Skeletal muscle satellite cell (primary cell): ENCODE measurements at regions not wholly inside any gene's neighbourhood (a gene's known extent, or its start where the extent isn't known, plus 50 kb on each side); places are given as distances from the start of the nearest gene placed in this dataset.

ENCODE experiments used
- H3K27me3 ChIP-seq: 2 replicates; pipeline ENCODE4 v1.7.0; 2013; ENCODE audit warnings: low read length; ENCODE audit not compliant: control insufficient read depth, insufficient read depth
- H3K36me3 ChIP-seq: 2 replicates; pipeline ENCODE4 v1.7.0; 2013; ENCODE audit warnings: mild to moderate bottlenecking, control low read depth, low read length; ENCODE audit not compliant: insufficient read depth
- H3K4me1 ChIP-seq: 2 replicates; pipeline ENCODE4 v1.7.0; 2013; ENCODE audit warnings: low read length; ENCODE audit not compliant: control insufficient read depth, insufficient read depth
- H3K4me2 ChIP-seq: 2 replicates; pipeline ENCODE4 v1.7.0; 2013; ENCODE audit warnings: mild to moderate bottlenecking, low read length
- H3K4me3 ChIP-seq: 2 replicates; pipeline ENCODE4 v1.7.0; 2013; ENCODE audit warnings: low read length
- H3K9ac ChIP-seq: 2 replicates; pipeline ENCODE4 v1.7.0; 2013; ENCODE audit warnings: mild to moderate bottlenecking, low read depth, low read length, moderate library complexity
- H3K9me3 ChIP-seq: replicated peaks from 2 replicates; pipeline ENCODE4 v1.7.0; 2013; ENCODE audit warnings: mild to moderate bottlenecking, control low read depth, low read length

DNA sequence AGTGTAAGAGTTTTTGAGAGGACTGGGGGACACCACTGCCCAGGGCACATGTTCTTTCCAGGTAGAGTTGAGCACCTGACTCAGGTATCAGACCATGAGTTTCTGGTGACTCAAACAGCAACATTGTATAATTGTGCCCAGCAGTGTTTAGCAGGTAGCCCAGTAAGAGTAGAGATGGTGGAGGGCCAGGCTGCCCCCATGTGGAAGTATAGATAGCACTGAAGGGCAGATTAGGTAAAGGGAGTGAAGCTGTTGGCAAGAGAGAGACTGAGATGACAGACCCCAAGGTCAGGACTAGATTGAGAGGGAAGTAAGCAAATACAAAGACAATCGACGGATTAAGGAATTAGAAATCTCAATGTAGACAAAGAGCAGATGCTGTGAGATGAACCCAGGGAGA lies 74.6 kb downstream of the TRIM42 start:
- no peak overlapping the region for H3K4me3 ChIP-seq
- H3K9ac ChIP-seq, result no peak overlapping the region
- H3K27me3 ChIP-seq, result peaks cover 39% of the 10 kb centered on the region
- no peak overlapping the region for H3K4me2 ChIP-seq
- no peaks in the 10 kb centered on the region for H3K4me1 ChIP-seq
- no peaks in the 10 kb centered on the region for H3K36me3 ChIP-seq
- H3K9me3 ChIP-seq, result no peaks in the 10 kb centered on the region

DNA sequence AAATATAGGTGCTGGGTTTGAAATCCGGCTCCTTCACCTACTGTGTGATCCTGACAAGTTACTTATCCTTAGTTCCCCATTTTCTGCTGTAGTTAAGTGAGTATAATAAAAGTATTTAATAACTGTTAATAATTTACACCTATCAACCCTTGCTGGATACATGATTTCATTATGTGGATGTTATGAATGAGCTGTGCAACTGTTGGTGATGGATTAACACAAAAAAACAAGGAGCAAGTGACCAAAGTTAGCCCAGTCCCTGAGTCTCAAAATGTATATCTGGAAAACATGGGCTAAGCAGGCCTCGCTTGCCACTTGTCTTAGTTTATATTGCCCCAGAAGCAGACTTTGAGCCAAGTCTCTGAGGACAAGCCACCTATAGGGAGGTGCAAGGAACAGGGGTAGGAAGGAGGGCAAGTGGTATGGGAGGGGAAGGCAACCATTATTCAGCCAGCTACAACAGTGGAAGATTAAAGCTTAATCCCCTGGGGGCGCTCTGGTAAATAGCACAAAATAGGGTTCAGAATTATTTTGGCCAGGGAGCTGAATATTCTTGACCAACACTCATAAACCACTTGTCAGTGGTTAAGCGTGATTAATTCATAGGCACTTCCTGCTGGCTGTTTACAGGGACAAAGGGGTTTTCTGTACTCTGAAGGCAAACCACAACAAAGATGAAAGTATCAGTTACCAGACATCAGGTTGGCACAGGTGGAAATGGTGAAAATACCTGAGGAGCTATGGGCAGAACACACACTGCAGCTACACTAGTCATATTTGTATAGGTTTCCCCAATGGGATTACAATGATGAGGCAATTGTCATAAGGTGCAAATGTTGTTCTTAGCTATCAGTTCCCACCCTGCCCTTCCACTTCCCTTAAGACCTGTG lies 76.2 kb downstream of the TRIM42 start:
- Histone ChIP-seq H3K9me3 (no peaks in the 10 kb centered on the region), H3K4me3 (no peak overlapping the region), H3K4me1 (no peaks in the 10 kb centered on the region), H3K36me3 (no peaks in the 10 kb centered on the region), H3K27me3 (peaks cover 34% of the 10 kb centered on the region), H3K9ac (no peak overlapping the region), H3K4me2 (no peak overlapping the region)

DNA sequence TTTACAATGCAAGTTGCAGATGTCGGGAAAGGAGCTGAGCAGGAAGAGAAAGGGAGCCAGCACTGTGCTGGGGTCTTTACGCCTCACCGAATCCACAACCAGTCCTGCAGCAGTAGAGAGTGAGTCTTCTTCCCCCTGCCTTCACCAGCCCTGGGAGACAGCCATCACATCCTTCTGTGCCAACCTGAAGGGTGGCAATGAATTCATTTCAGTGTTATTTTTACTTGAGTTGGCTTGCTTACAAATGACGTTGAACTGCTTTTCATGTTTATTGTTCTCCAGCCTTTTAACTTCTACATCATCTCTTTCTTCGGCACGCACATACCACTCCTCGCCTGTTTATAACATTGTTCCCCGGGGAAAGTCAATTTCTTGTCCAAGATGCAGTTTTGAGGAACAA lies 77.1 kb downstream of the TRIM42 start:
- no peak overlapping the region for H3K4me2 ChIP-seq
- H3K9ac ChIP-seq, result no peak overlapping the region
- H3K9me3 ChIP-seq, result no peaks in the 10 kb centered on the region
- peaks cover 34% of the 10 kb centered on the region for H3K27me3 ChIP-seq
- no peaks in the 10 kb centered on the region for H3K36me3 ChIP-seq
- H3K4me3 ChIP-seq, result no peak overlapping the region
- H3K4me1 ChIP-seq, result no peaks in the 10 kb centered on the region

DNA sequence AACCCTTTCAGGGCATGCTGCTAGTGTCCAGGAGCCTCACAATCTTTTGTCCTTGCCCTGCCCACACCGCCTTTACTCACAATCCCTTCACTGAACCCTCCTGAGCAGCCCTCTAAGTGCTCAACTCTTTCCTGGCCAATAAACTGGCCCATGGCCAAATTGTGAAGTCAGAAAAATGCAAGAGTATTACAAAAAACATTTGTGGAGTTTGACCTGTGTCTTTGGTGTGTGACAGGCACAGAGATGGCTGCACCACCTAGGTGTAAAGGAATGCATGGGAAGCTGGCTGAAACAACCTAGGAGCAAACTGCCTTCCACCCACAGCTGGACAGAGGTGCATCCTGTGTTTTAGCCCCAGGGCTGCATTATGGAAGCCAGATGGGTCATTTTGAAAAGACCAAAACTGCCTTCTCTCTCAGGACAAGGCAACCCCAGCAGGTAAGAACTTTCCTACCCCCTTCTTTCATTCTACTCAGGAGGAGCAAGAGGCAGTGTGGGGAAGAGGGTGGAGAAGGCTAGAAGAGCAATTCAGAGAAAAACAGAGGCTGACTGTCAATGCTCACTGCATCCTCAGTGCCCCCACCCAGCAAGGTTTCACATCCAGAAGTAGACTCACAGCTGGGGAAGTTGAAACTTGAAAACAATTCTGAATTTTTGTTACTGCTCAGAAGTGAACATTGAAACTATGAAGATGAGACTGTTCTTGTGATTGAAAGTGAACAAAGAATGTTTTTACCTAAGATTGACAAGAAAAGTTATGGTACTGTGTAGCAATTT lies 78.6 kb downstream of the TRIM42 start:
- Histone ChIP-seq H3K9ac (no peak overlapping the region), H3K4me2 (no peak overlapping the region), H3K4me1 (no peaks in the 10 kb centered on the region), H3K27me3 (peaks cover 24% of the 10 kb centered on the region), H3K36me3 (no peaks in the 10 kb centered on the region), H3K9me3 (no peaks in the 10 kb centered on the region), H3K4me3 (no peak overlapping the region)

DNA sequence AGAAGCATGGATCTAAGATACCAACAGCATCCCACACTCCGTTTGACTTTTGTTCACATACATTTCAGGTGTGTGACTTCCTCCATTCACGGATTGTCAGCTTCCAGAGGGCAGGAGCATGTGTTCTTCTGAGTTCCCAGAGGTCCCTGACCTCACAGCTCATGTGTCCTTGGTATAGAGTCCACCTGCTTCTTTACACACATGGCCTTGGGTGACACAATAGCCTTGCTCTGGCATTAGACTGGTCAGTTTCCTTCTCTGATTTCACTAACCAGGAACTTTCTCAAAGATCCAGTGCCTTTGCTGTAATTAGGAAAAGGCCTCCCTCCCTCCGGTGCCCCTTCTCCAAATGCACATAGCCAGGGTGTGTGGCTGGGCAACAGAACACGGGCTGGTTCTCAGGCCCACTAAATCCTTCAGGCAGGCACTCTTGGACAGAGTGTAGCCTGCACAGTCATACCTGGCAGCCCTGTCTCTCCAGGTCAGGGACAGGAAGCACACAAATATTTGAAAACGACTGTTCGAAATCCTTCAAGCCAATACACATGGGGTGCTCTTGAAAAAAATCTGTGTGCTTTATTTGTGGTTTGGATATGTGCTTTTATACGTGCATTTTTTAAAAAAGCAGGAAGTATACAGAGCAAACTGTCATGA lies 81.1 kb downstream of the TRIM42 start:
- no peak overlapping the region for H3K4me2 ChIP-seq
- H3K4me3 ChIP-seq, result no peak overlapping the region
- H3K9ac ChIP-seq, result no peak overlapping the region
- H3K4me1 ChIP-seq, result no peaks in the 10 kb centered on the region
- peaks cover 24% of the 10 kb centered on the region for H3K27me3 ChIP-seq
- H3K36me3 ChIP-seq, result no peaks in the 10 kb centered on the region
- no peaks in the 10 kb centered on the region for H3K9me3 ChIP-seq

DNA sequence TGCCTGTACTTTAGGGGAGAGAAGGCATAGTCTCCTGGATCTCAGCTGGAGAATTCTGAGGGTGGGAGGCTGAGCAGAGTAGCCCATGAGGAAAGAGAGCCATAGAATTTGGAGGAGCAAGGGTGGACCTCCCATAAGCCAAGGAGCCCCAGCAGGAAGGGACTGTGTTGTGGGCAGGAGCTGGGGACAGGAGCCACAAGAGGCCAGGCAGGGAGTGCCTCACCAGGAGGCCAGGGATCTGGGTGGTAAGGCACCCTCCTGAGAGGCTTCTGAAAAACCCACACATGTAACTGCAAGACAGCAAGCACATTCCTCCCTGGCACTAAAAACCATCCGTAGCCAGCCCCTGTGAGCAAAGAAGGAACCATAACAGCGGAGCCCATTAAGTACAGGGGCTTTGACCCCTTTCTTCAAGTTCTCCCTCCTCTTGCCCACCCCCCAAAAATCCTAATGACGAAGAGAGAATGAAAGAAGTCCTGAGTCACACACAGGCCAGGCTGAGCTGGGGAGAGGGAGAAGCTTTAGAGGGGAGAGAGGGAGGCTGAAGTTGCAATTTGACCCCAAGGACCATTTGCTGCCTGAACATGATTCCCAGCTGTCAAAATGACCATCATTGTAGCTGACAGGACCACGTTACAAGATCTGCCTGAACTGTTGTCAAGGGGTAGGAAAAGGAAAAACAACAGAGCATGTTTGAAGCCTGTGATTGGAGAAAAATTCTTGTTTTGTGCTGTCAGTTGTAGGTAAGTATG lies 82.6 kb downstream of the TRIM42 start:
- H3K4me2 ChIP-seq, result no peak overlapping the region
- H3K9me3 ChIP-seq, result no peaks in the 10 kb centered on the region
- H3K9ac ChIP-seq, result no peak overlapping the region

DNA sequence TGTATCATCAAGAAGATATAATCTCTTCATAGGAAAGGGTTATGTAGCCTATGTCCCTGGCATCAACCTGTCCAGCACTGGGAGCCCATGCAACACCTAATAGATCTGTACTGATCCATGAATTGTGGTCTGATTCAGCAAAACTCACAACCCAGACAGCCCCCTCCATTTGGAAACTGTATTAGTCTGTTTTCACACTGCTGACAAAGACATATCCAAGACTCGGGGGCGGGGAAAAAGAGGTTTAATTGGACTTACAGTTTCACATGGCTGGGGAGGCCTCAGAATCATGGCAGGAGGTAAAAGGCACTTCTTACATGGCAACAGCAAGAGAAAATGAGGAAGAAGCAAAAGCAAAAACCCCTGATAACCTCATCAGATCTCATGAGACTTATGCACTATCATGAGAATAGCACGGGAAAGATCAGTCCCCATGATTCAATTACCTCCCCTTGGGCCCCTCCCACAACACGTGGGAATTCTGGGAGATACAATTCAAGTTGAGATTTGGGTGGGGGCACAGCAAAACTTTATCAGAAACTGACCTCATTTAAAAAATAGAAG lies 83.3 kb downstream of the TRIM42 start:
- H3K36me3 ChIP-seq, result no peaks in the 10 kb centered on the region
- H3K4me2 ChIP-seq, result no peak overlapping the region
- no peak overlapping the region for H3K9ac ChIP-seq
- H3K4me1 ChIP-seq, result no peaks in the 10 kb centered on the region
- H3K9me3 ChIP-seq, result no peaks in the 10 kb centered on the region
- peaks cover 11% of the 10 kb centered on the region for H3K27me3 ChIP-seq
- H3K4me3 ChIP-seq, result no peak overlapping the region

More for the DNA sequence above, 82.6 kb downstream of the TRIM42 start:
- Histone ChIP-seq H3K27me3 (peaks cover 13% of the 10 kb centered on the region), H3K4me1 (no peaks in the 10 kb centered on the region), H3K4me3 (no peak overlapping the region), H3K36me3 (no peaks in the 10 kb centered on the region)

DNA sequence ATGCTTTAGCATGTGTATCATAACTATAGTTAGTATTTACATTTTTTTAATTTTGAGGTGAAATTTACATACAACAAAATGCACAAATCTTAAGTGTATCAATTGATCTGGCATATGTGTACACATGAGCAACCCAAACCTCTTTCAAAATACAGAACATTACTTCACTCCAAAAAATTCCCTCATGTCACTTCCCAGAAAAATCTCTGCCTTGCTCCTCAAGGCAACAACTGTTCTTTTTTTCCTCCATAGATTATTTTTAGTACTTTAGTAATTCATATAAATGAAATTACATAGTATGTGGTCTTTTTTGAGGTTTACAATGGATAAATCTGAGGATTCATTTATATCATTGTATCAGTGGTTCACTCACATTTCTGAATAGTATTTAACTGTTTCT lies 84.9 kb downstream of the TRIM42 start:
- Histone ChIP-seq H3K4me2 (no peak overlapping the region), H3K36me3 (no peaks in the 10 kb centered on the region), H3K4me1 (no peaks in the 10 kb centered on the region), H3K27me3 (no peaks in the 10 kb centered on the region), H3K4me3 (no peak overlapping the region), H3K9me3 (no peaks in the 10 kb centered on the region), H3K9ac (no peak overlapping the region)

DNA sequence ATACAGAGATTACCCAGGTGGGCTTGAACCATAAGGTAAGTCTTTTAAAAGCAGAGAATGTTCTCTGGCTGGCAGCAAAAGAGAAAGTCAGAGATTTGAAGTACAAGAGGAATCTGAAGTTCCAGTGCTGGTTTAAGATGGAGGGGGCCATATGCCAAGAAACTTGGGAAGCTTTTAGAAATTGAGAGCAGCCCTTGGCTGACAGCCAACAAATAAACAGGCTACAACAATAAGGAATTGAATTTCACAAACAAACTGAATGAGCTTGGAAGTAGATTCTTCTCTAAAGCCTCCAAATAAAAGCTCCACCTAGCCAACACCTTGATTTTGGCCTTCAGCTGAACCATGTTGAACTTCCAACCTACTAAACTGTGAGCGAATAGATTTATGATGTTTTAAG lies 85.7 kb downstream of the TRIM42 start:
- H3K36me3 ChIP-seq, result no peaks in the 10 kb centered on the region
- H3K4me3 ChIP-seq, result no peak overlapping the region

DNA sequence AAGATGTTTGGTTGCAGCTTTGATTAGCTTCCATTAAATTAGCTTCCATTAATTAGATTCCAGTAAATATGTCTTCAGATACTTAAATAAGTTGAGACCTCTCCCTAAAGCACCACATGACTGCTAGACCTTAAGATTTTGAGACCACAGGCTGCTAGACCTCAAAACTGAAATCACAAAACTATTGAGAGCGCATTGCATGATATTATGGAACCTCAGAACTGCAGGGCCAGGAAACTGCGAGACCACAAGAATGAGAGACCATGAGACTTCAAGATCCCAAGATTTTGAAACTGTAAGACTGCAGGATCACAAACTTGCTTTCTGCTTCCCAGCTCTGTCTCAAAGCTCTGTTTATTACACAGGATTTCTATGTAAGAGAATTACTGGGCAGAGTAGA lies 87.4 kb downstream of the TRIM42 start:
- H3K4me1 ChIP-seq, result no peaks in the 10 kb centered on the region
- H3K9ac ChIP-seq, result no peak overlapping the region
- H3K4me3 ChIP-seq, result no peak overlapping the region
- no peaks in the 10 kb centered on the region for H3K27me3 ChIP-seq
- H3K4me2 ChIP-seq, result no peak overlapping the region
- H3K36me3 ChIP-seq, result no peaks in the 10 kb centered on the region
- no peaks in the 10 kb centered on the region for H3K9me3 ChIP-seq

More for the DNA sequence above, 85.7 kb downstream of the TRIM42 start:
- no peak overlapping the region for H3K9ac ChIP-seq
- H3K9me3 ChIP-seq, result no peaks in the 10 kb centered on the region
- H3K27me3 ChIP-seq, result no peaks in the 10 kb centered on the region
- H3K4me2 ChIP-seq, result no peak overlapping the region
- no peaks in the 10 kb centered on the region for H3K4me1 ChIP-seq

DNA sequence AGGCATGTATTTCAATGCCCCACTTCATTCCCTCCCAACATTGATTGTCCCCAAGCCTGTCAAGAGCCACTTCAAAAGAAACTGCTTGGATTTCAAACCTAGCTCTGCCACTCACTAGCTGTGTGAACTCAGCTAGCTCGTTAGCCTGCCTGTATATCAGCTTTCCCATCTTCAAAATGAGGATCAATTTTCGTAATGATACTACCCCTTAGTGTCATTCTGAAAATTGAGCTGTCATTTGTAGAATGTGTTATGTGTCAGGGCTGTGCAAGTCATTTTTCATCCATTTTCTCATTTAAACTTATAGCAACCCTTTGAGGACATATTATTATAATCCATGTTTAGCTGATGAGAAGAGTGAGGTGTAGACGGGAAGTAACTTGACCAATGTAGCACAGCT lies 88.6 kb downstream of the TRIM42 start:
- Histone ChIP-seq H3K27me3 (no peaks in the 10 kb centered on the region), H3K9ac (no peak overlapping the region), H3K9me3 (no peaks in the 10 kb centered on the region), H3K36me3 (no peaks in the 10 kb centered on the region), H3K4me1 (no peaks in the 10 kb centered on the region), H3K4me2 (no peak overlapping the region), H3K4me3 (no peak overlapping the region)
